ENCODE measurements at regions not wholly inside any gene's neighbourhood (a gene's known extent, or its start where the extent isn't known, plus 50 kb on each side); places are given as distances from the start of the nearest gene placed in this dataset.

- DNase-seq: no peak
These were observed 146.1 kb downstream of the RASSF9 start for GRCh38 chr12:85690146-85690545.

GRCh38 chr12:85693093-85693665 lies 143.0 kb downstream of the RASSF9 start:
- no peak for DNase-seq

GRCh38 chr12:85695097-85695715 lies 141.0 kb downstream of the RASSF9 start:
- no peak for DNase-seq

GRCh38 chr12:85697003-85697402 lies 139.2 kb downstream of the RASSF9 start:
- DNase-seq: no peak

GRCh38 chr12:85698937-85699336 lies 137.3 kb downstream of the RASSF9 start:
- DNase-seq: no peak

- DNase-seq: no peak
These were observed 127.4 kb downstream of the RASSF9 start for GRCh38 chr12:85708775-85709174.

- no peak for DNase-seq
These were observed 124.3 kb downstream of the RASSF9 start for GRCh38 chr12:85711735-85712390.

GRCh38 chr12:85713373-85713772 lies 122.8 kb downstream of the RASSF9 start:
- DNase-seq: no peak

GRCh38 chr12:85714425-85714824 lies 121.8 kb downstream of the RASSF9 start:
- no peak for DNase-seq

- no peak for DNase-seq
These were observed 115.7 kb downstream of the RASSF9 start for GRCh38 chr12:85720308-85721033.

GRCh38 chr12:85725991-85726390 lies 110.2 kb downstream of the RASSF9 start:
- DNase-seq: no peak

GRCh38 chr12:85733221-85733840 lies 102.9 kb downstream of the RASSF9 start:
- no peak for DNase-seq

GRCh38 chr12:85733984-85734383 lies 102.2 kb downstream of the RASSF9 start:
- no peak for DNase-seq

GRCh38 chr12:85740186-85740585 lies 96.0 kb downstream of the RASSF9 start:
- DNase-seq: no peak

GRCh38 chr12:85741046-85741445 lies 95.2 kb downstream of the RASSF9 start:
- no peak for DNase-seq

GRCh38 chr12:85747941-85748495 lies 88.2 kb downstream of the RASSF9 start:
- DNase-seq: no peak
